ENCODE measurements at regions not wholly inside any gene's neighbourhood (a gene's known extent, or its start where the extent isn't known, plus 50 kb on each side); places are given as distances from the start of the nearest gene placed in this dataset.

GRCh38 chr14:30088620-30089019, 161.0 kb upstream of the PRKD1 start:
- no peaks in the 10 kb centered on the region for H3K4me1 ChIP-seq
- H3K36me3 ChIP-seq (ENCODE audit: low read depth, missing control alignments) = no peaks in the 10 kb centered on the region

GRCh38 chr14:30108975-30109700, 181.5 kb upstream of the PRKD1 start:
- H3K9me3 ChIP-seq = no peaks in the 10 kb centered on the region
- no peak overlapping the region for H3K4me3 ChIP-seq
- H3K4me1 ChIP-seq = no peaks in the 10 kb centered on the region
- H3K27me3 ChIP-seq = no peaks in the 10 kb centered on the region
- no peaks in the 10 kb centered on the region for H3K36me3 ChIP-seq (ENCODE audit: low read depth, missing control alignments)
- TF ChIP-seq CTCF (IDR thresholded peaks at IDR 0.05) (no peak), POLR2A (IDR thresholded peaks at IDR 0.05) (no peak)
- WGBS, 2 donors = 86 to 99% methylated on average over 2 of the region's 2 CpGs
- no peak overlapping the region for H3K27ac ChIP-seq
- DNase-seq = no peak
- intact Hi-C loops (cut with DNase I; ENCODE audit: low total_unique reads) = no loop called here

More at GRCh38 chr14:30088620-30089019, 161.0 kb upstream of the PRKD1 start:
- intact Hi-C loops (cut with DNase I; ENCODE audit: low total_unique reads) = no loop called here
- no peak for DNase-seq
- 69 to 75% methylated on average over 4 of the region's 4 CpGs for WGBS, 2 donors
- Histone ChIP-seq H3K4me3 (no peak overlapping the region), H3K27me3 (no peaks in the 10 kb centered on the region), H3K27ac (no peak overlapping the region), H3K9me3 (no peaks in the 10 kb centered on the region)
- TF ChIP-seq CTCF (IDR thresholded peaks at IDR 0.05) (no peak), POLR2A (IDR thresholded peaks at IDR 0.05) (no peak)

- Histone ChIP-seq H3K9me3 (no peaks in the 10 kb centered on the region), H3K27me3 (no peaks in the 10 kb centered on the region), H3K36me3 (ENCODE audit: low read depth, missing control alignments) (no peaks in the 10 kb centered on the region), H3K4me1 (no peaks in the 10 kb centered on the region), H3K27ac (no peak overlapping the region), H3K4me3 (no peak overlapping the region)
- intact Hi-C loops (cut with DNase I; ENCODE audit: low total_unique reads) = no loop called here
- TF ChIP-seq CTCF (IDR thresholded peaks at IDR 0.05) = no peak
- TF ChIP-seq POLR2A (IDR thresholded peaks at IDR 0.05) = no peak
- no peak for DNase-seq
Measured at GRCh38 chr14:30114051-30114450, 186.4 kb upstream of the PRKD1 start.

GRCh38 chr14:30115756-30116155, 188.1 kb upstream of the PRKD1 start:
- DNase-seq = no peak
- Histone ChIP-seq H3K36me3 (ENCODE audit: low read depth, missing control alignments) (no peaks in the 10 kb centered on the region), H3K27me3 (no peaks in the 10 kb centered on the region), H3K4me1 (no peaks in the 10 kb centered on the region), H3K27ac (no peak overlapping the region), H3K9me3 (no peaks in the 10 kb centered on the region), H3K4me3 (no peak overlapping the region)
- TF ChIP-seq POLR2A (IDR thresholded peaks at IDR 0.05) (no peak), CTCF (IDR thresholded peaks at IDR 0.05) (no peak)
- WGBS, 2 donors = 44 to 61% methylated on average over 2 of the region's 2 CpGs
- intact Hi-C loops (cut with DNase I; ENCODE audit: low total_unique reads) = no loop called here

DNA sequence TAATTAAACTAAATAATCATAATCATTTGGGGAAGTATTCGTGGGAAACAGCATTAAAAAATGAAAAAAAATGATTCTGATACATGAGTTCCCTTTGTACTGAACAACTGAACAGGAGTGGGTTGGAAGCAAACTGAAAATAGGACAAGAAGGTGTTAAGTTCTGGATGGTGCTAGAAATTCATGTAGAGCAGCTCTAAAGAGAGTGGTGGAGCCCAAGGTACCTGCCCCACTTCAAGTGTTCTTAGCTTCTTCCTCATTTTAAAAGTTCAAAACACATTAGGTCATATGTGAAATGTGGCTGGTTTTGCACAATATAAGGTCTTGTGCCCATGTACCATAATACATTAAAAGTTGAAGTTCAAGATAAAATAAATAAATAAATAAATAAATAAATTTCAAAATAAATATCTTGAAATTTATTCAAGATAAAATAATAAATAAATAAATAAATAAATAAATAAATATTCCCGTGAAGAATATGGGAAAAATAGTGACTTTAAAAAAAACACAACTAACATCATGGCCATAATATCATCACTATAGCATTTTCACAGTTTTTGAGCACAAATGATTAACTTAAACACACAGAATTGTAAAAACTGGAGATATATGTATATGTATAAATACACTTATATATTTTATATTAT, 191.5 kb upstream of the PRKD1 start:
- TF ChIP-seq POLR2A (IDR thresholded peaks at IDR 0.05) (no peak), CTCF (IDR thresholded peaks at IDR 0.05) (no peak)
- intact Hi-C loops (cut with DNase I; ENCODE audit: low total_unique reads) = no loop called here
- Histone ChIP-seq H3K27ac (no peak overlapping the region), H3K4me3 (no peak overlapping the region), H3K36me3 (ENCODE audit: low read depth, missing control alignments) (no peaks in the 10 kb centered on the region), H3K4me1 (no peaks in the 10 kb centered on the region), H3K9me3 (no peaks in the 10 kb centered on the region), H3K27me3 (no peaks in the 10 kb centered on the region)
- 74 to 77% methylated on average over 2 of the region's 2 CpGs for WGBS, 2 donors
- no peak for DNase-seq
